ENCODE measurements at regions not wholly inside any gene's neighbourhood (a gene's known extent, or its start where the extent isn't known, plus 50 kb on each side); places are given as distances from the start of the nearest gene placed in this dataset.

GRCh38 chr1:55860798-55861519, 645.8 kb upstream of the USP24 start:
- H2BK120ac ChIP-seq (replicated peaks; ENCODE audit: low read depth, low read length), result no peak overlapping the region
- no peak overlapping the region for H3K56ac ChIP-seq (replicated peaks; ENCODE audit: insufficient read length, low read depth, low read length)
- DNase-seq (ENCODE audit: low read depth in 1 of 2, low spot score in 2 of 2), result peak; percentile 3 to 51
- TF ChIP-seq SP4 (IDR thresholded peaks at IDR 0.05; ENCODE audit: low read length) (no peak), EGR1 (IDR thresholded peaks at IDR 0.05; ENCODE audit: borderline replicate concordance, low read depth, low read length) (no peak), CBX5 (IDR thresholded peaks at IDR 0.05; ENCODE audit: low read depth, low read length) (no peak), CHD1 (IDR thresholded peaks at IDR 0.05; ENCODE audit: low read depth, low read length) (no peak), KDM5A (IDR thresholded peaks at IDR 0.05; ENCODE audit: low read length) (no peak), RAD21 (IDR thresholded peaks at IDR 0.05 in 1 of 2, conservative IDR thresholded peaks at IDR 0.05 in 1 of 2; ENCODE audit: low read depth in 2 of 2, low read length in 2 of 2) (peak; percentile 86 to 90), TCF12 (IDR thresholded peaks at IDR 0.05; ENCODE audit: low read depth, low read length) (no peak), BCL11A (IDR thresholded peaks at IDR 0.05; ENCODE audit: low read depth in 2 of 2, low read length in 2 of 2) (no peak), CTCF (IDR thresholded peaks at IDR 0.05; ENCODE audit: control extremely low read depth in 1 of 3, insufficient read depth in 1 of 3, low read depth in 1 of 3, low read length in 3 of 3) (peak; percentile 49 to 67 (median 65)), KDM4A (IDR thresholded peaks at IDR 0.05; ENCODE audit: low read depth, low read length, severe bottlenecking) (no peak), TBP (IDR thresholded peaks at IDR 0.05; ENCODE audit: low read depth, low read length) (no peak)

More at GRCh38 chr1:55860798-55861519, 645.8 kb upstream of the USP24 start:
- POLR2A ChIA-PET (ENCODE audit: partially characterized antibody), result interaction anchor here (0.9 kb wide), 2 partner anchors 11 to 724 kb away, joined by 3 read pairs; no protein-coding TSS in a partner anchor
- Histone ChIP-seq H3K27ac (ENCODE audit: low read depth, low read length) (no peak overlapping the region), H4K91ac (replicated peaks; ENCODE audit: insufficient read length, low read length) (no peak overlapping the region), H4K20me1 (replicated peaks in 1 of 2; ENCODE audit: control insufficient read depth in 1 of 2, insufficient read depth in 2 of 2, low read length in 2 of 2) (no peaks in the 10 kb centered on the region), H2AK5ac (ENCODE audit: low read depth, low read length) (no peak overlapping the region), H3K4me2 (ENCODE audit: insufficient read depth in 1 of 2, low read depth in 2 of 2, low read length in 2 of 2) (no peak overlapping the region), H4K5ac (ENCODE audit: insufficient read length, low read depth, low read length) (no peak overlapping the region), H3K79me1 (ENCODE audit: low read depth, low read length) (no peaks in the 10 kb centered on the region), H3K14ac (ENCODE audit: insufficient read length) (no peak overlapping the region), H2BK5ac (ENCODE audit: low read depth, low read length) (no peak overlapping the region), H3K79me2 (ENCODE audit: control insufficient read depth in 1 of 2, insufficient read depth in 2 of 2, low read length in 2 of 2) (no peaks in the 10 kb centered on the region), H3K4me3 (ENCODE audit: extremely low read depth in 1 of 4, insufficient read depth in 2 of 4, low read depth in 3 of 4, low read length in 4 of 4) (no peak overlapping the region), H3K4ac (replicated peaks; ENCODE audit: insufficient read length, low read depth, low read length) (no peak overlapping the region), H3K23ac (ENCODE audit: insufficient read length) (no peak overlapping the region), H3K18ac (ENCODE audit: extremely low read depth, low read length) (no peak overlapping the region), H3K4me1 (replicated peaks in 1 of 4; ENCODE audit: control insufficient read depth in 3 of 4, insufficient read depth in 4 of 4, low read length in 3 of 4) (no peaks in the 10 kb centered on the region), H3K27me3 (replicated peaks in 1 of 4; ENCODE audit: control insufficient read depth in 3 of 4, extremely low read depth in 1 of 4, insufficient read depth in 3 of 4, low read length in 3 of 4) (no peaks in the 10 kb centered on the region), H3K23me2 (ENCODE audit: low read depth, low read length) (no peaks in the 10 kb centered on the region), H3K9me3 (ENCODE audit: insufficient read depth in 2 of 2, low read depth in 1 of 2, low read length in 1 of 2) (no peaks in the 10 kb centered on the region), H4K8ac (ENCODE audit: extremely low read depth, insufficient read depth, low read length) (no peak overlapping the region), H3K36me3 (ENCODE audit: control insufficient read depth in 2 of 4, insufficient read depth in 4 of 4, low read length in 3 of 4) (no peaks in the 10 kb centered on the region), H3K9ac (replicated peaks in 1 of 4; ENCODE audit: extremely low read depth in 1 of 4, low read depth in 3 of 4, low read length in 3 of 4) (no peak overlapping the region), H2BK12ac (ENCODE audit: low read depth, low read length) (no peak overlapping the region), H2BK15ac (ENCODE audit: low read length) (no peak overlapping the region), H2AFZ (ENCODE audit: low read length) (no peak overlapping the region), H2BK20ac (ENCODE audit: low read length) (no peak overlapping the region)
- peak; percentile 66 for FAIRE-seq
- CTCF ChIA-PET (ENCODE audit: partially characterized antibody), result interaction anchor here (0.6 to 7.3 kb wide), 12 partner anchors 9 to 915 kb away, joined by 3 to 53 read pairs (median 4); no protein-coding TSS in a partner anchor
- WGBS, 2 experiments (ENCODE audit: extremely low coverage in 1 of 2, insufficient coverage in 1 of 2, insufficient read length in 1 of 2, insufficient replicate concordance in 2 of 2, low coverage in 1 of 2, low lambda C conversion rate in 2 of 2, missing lambda C conversion rate in 1 of 2), result 59% methylated on average over 6 of the region's 6 CpGs; no CpG with 5 or more reads in 1 of the 2 experiments
